H1 (cell line): ENCODE measurements at regions not wholly inside any gene's neighbourhood (a gene's known extent, or its start where the extent isn't known, plus 50 kb on each side); places are given as distances from the start of the nearest gene placed in this dataset.

Experiments
- CTCF ChIA-PET: fragments of 300-600 bp; sonication (Branson Sonifier 250); formaldehyde crosslinking; loops from one replicate; lab custom pipeline; 2021; ENCODE audit not compliant: partially characterized antibody; lab: Charles Lee
- POLR2A ChIA-PET: fragments of 300-600 bp; sonication (Branson Sonifier 250); formaldehyde crosslinking; loops from one replicate; lab custom pipeline; 2021; ENCODE audit warnings: inconsistent platforms; ENCODE audit not compliant: partially characterized antibody; lab: Charles Lee
- DNase-seq, 2 experiments: peaks; one replicate each; pipeline versions ENCODE4 v3.0.0 to v3.0.0-alpha.2; 2010 to 2022; ENCODE audit warnings: low spot score in 2 of 2, low read depth in 1 of 2, mixed read lengths in 1 of 2
- FAIRE-seq: peaks from 2 replicates; lab custom pipeline; 2011; peaks lifted over from hg19 to GRCh38; lab: Jason Lieb, UNC
- H2AFZ ChIP-seq: 2 replicates; pipeline ENCODE4 v1.8.1; 2012; ENCODE audit warnings: low read length, inconsistent platforms
- H2AK5ac ChIP-seq: 2 replicates; pipeline ENCODE4 v1.6.1; 2013; ENCODE audit warnings: low read depth, low read length
- H2BK120ac ChIP-seq: replicated peaks from 2 replicates; pipeline ENCODE3; 2013; ENCODE audit warnings: low read depth, low read length, inconsistent platforms
- H2BK12ac ChIP-seq: 2 replicates; pipeline ENCODE4 v1.6.1; 2013; ENCODE audit warnings: low read depth, low read length
- H2BK15ac ChIP-seq: 2 replicates; pipeline ENCODE4 v1.6.1; 2013; ENCODE audit warnings: low read length
- H2BK20ac ChIP-seq: 2 replicates; pipeline ENCODE4 v1.6.1; 2013; ENCODE audit warnings: low read length
- H2BK5ac ChIP-seq: 2 replicates; pipeline ENCODE4 v1.6.1; 2013; ENCODE audit warnings: low read depth, low read length
- H3K14ac ChIP-seq: 2 replicates; pipeline ENCODE4 v1.6.1; 2013; ENCODE audit warnings: inconsistent platforms; ENCODE audit not compliant: insufficient read length
- H3K18ac ChIP-seq: 2 replicates; pipeline ENCODE4 v1.6.1; 2013; ENCODE audit warnings: low read length; ENCODE audit errors: extremely low read depth
- H3K23ac ChIP-seq: 2 replicates; pipeline ENCODE4 v1.6.1; 2013; ENCODE audit warnings: inconsistent platforms; ENCODE audit not compliant: insufficient read length
- H3K23me2 ChIP-seq: 2 replicates; pipeline ENCODE4 v1.6.1; 2013; ENCODE audit warnings: low read depth, low read length
- H3K27ac ChIP-seq: 2 replicates; pipeline ENCODE4 v1.6.1; 2011; ENCODE audit warnings: low read depth, low read length, inconsistent platforms
- H3K27me3 ChIP-seq, 4 experiments: replicated peaks in 1 of 4; 1 replicate in 1 of 4; 2 replicates in 3 of 4; pipeline versions ENCODE4 v1.6.1 to v1.8.1; 2011 to 2013; ENCODE audit warnings: low read length in 3 of 4, mild to moderate bottlenecking in 3 of 4, inconsistent platforms in 2 of 4, mixed read lengths in 2 of 4, moderate library complexity in 1 of 4; ENCODE audit not compliant: control insufficient read depth in 3 of 4, insufficient read depth in 3 of 4; ENCODE audit errors: extremely low read depth in 1 of 4
- H3K36me3 ChIP-seq, 4 experiments: 2 replicates each; pipeline versions ENCODE4 v1.6.1 to v1.8.1; 2011 to 2013; ENCODE audit warnings: mild to moderate bottlenecking in 4 of 4, low read length in 3 of 4, moderate library complexity in 2 of 4, control low read depth in 1 of 4, inconsistent platforms in 1 of 4; ENCODE audit not compliant: insufficient read depth in 4 of 4, control insufficient read depth in 2 of 4
- H3K4ac ChIP-seq: replicated peaks from 2 replicates; pipeline ENCODE3; 2013; ENCODE audit warnings: low read length, low read depth, mixed read lengths, inconsistent platforms; ENCODE audit not compliant: insufficient read length
- H3K4me1 ChIP-seq, 4 experiments: replicated peaks in 1 of 4; 1 replicate in 1 of 4; 2 replicates in 3 of 4; pipeline versions ENCODE4 v1.6.1 to v1.8.1; 2011 to 2013; ENCODE audit warnings: low read length in 3 of 4, inconsistent platforms in 2 of 4, mixed read lengths in 1 of 4; ENCODE audit not compliant: insufficient read depth in 4 of 4, control insufficient read depth in 3 of 4
- H3K4me2 ChIP-seq, 2 experiments: 2 replicates each; pipeline versions ENCODE4 v1.6.1 to v1.8.1; 2011 to 2013; ENCODE audit warnings: low read depth in 2 of 2, low read length in 2 of 2, control low read depth in 1 of 2, inconsistent platforms in 1 of 2, mild to moderate bottlenecking in 1 of 2; ENCODE audit not compliant: insufficient read depth in 1 of 2
- H3K4me3 ChIP-seq, 4 experiments: fragments of 200-600, 300-600 bp in 1 of 4; sonication (generic), shearing (Covaris generic), sonication (Bioruptor Twin) in 1 of 4; 2 replicates each; pipeline versions ENCODE4 v1.5.1 to v1.8.1; 2011 to 2016; ENCODE audit warnings: low read length in 4 of 4, low read depth in 3 of 4, control low read depth in 2 of 4, inconsistent platforms in 2 of 4, mild to moderate bottlenecking in 2 of 4, mixed read lengths in 1 of 4, moderate library complexity in 1 of 4; ENCODE audit not compliant: insufficient read depth in 2 of 4; ENCODE audit errors: extremely low read depth in 1 of 4
- H3K56ac ChIP-seq: replicated peaks from 2 replicates; pipeline ENCODE3; 2013; ENCODE audit warnings: low read depth, mild to moderate bottlenecking, mixed read lengths, low read length, inconsistent platforms; ENCODE audit not compliant: insufficient read length
- H3K79me1 ChIP-seq: 2 replicates; pipeline ENCODE4 v1.6.1; 2013; ENCODE audit warnings: low read depth, low read length, control low read depth
- H3K79me2 ChIP-seq, 2 experiments: 2 replicates each; pipeline versions ENCODE4 v1.6.1 to v1.8.1; 2012 to 2013; ENCODE audit warnings: low read length in 2 of 2, mild to moderate bottlenecking in 2 of 2, inconsistent platforms in 1 of 2; ENCODE audit not compliant: insufficient read depth in 2 of 2, control insufficient read depth in 1 of 2
- H3K9ac ChIP-seq, 4 experiments: replicated peaks in 1 of 4; 1 replicate in 1 of 4; 2 replicates in 3 of 4; pipeline versions ENCODE4 v1.6.1 to v1.8.1; 2011 to 2013; ENCODE audit warnings: low read depth in 3 of 4, low read length in 3 of 4, control low read depth in 2 of 4, mild to moderate bottlenecking in 2 of 4, moderate library complexity in 2 of 4, inconsistent platforms in 1 of 4; ENCODE audit errors: extremely low read depth in 1 of 4
- H3K9me3 ChIP-seq, 2 experiments: 2 replicates each; pipeline versions ENCODE4 v1.6.1 to v1.8.1; 2012 to 2013; ENCODE audit warnings: mild to moderate bottlenecking in 2 of 2, moderate library complexity in 2 of 2, control low read depth in 1 of 2, inconsistent platforms in 1 of 2, low read depth in 1 of 2, low read length in 1 of 2, mixed read lengths in 1 of 2; ENCODE audit not compliant: insufficient read depth in 2 of 2
- H4K20me1 ChIP-seq, 2 experiments: replicated peaks in 1 of 2; 2 replicates each; pipeline versions ENCODE3 to v1.8.1; 2011 to 2013; ENCODE audit warnings: inconsistent platforms in 2 of 2, low read length in 2 of 2, mild to moderate bottlenecking in 1 of 2; ENCODE audit not compliant: insufficient read depth in 2 of 2, control insufficient read depth in 1 of 2
- H4K5ac ChIP-seq: 2 replicates; pipeline ENCODE4 v1.6.1; 2013; ENCODE audit warnings: low read length, low read depth, mixed read lengths, inconsistent platforms; ENCODE audit not compliant: insufficient read length
- H4K8ac ChIP-seq: 2 replicates; pipeline ENCODE4 v1.8.0; 2013; ENCODE audit warnings: mild to moderate bottlenecking, moderate library complexity, low read length, inconsistent platforms; ENCODE audit not compliant: insufficient read depth; ENCODE audit errors: extremely low read depth
- H4K91ac ChIP-seq: replicated peaks from 2 replicates; pipeline ENCODE3; 2013; ENCODE audit warnings: low read length, mixed read lengths, inconsistent platforms; ENCODE audit not compliant: insufficient read length
- BACH1 ChIP-seq: IDR thresholded peaks from 2 replicates; pipeline ENCODE4 v1.6.1; 2012; ENCODE audit warnings: low read length, improper control_type of control experiment
- BCL11A ChIP-seq, 2 experiments: IDR thresholded peaks; one replicate each; pipeline ENCODE4 v1.6.1; 2011; ENCODE audit warnings: low read depth in 2 of 2, low read length in 2 of 2, mild to moderate bottlenecking in 2 of 2
- CBX5 ChIP-seq: fragments of 300-800, 300-1000 bp; sonication (generic); IDR thresholded peaks from 2 replicates; pipeline ENCODE4 v1.7.1; 2016; ENCODE audit warnings: antibody characterized with exemption, low read length, low read depth
- GTF2F1 ChIP-seq: IDR thresholded peaks from 2 replicates; pipeline ENCODE4 v1.6.1; 2012; ENCODE audit warnings: low read depth, low read length, improper control_type of control experiment, borderline replicate concordance
- HDAC2 ChIP-seq, 2 experiments: fragments of 300-600 bp in 1 of 2; sonication (generic) in 1 of 2; IDR thresholded peaks; 2 replicates each; pipeline ENCODE4 v1.6.1; 2011 to 2012; ENCODE audit warnings: low read depth in 2 of 2, low read length in 2 of 2, mild to moderate bottlenecking in 2 of 2, moderate library complexity in 2 of 2, borderline replicate concordance in 1 of 2, inconsistent platforms in 1 of 2
- JUN ChIP-seq: IDR thresholded peaks from 2 replicates; pipeline ENCODE4 v1.6.1; 2011; ENCODE audit warnings: low read depth, mild to moderate bottlenecking, improper control_type of control experiment, low read length
- POU5F1 ChIP-seq: IDR thresholded peaks from 2 replicates; pipeline ENCODE4 v1.6.1; 2011; ENCODE audit warnings: low read depth, mild to moderate bottlenecking, low read length, moderate library complexity
- SP1 ChIP-seq: IDR thresholded peaks from 2 replicates; pipeline ENCODE4 v1.6.1; 2011; ENCODE audit warnings: low read depth, low read length
- TAF7 ChIP-seq: optimal IDR thresholded peaks from 2 replicates; pipeline ENCODE3; 2011; ENCODE audit warnings: low read depth, mild to moderate bottlenecking, inconsistent platforms, low read length, moderate library complexity, borderline replicate concordance
- USF2 ChIP-seq: IDR thresholded peaks from 2 replicates; pipeline ENCODE4 v1.6.1; 2011; ENCODE audit warnings: low read length, improper control_type of control experiment
- WGBS, 2 experiments: shearing (Covaris generic) in 1 of 2; methylation state at CpG; one replicate each; pipeline versions ENCODE4 v1.1.6 to v1.1.7; 2013 to 2015; ENCODE audit warnings: low lambda C conversion rate in 2 of 2, mixed read lengths in 2 of 2, inconsistent platforms in 1 of 2, low coverage in 1 of 2, missing lambda C conversion rate in 1 of 2; ENCODE audit not compliant: insufficient replicate concordance in 2 of 2, insufficient coverage in 1 of 2, insufficient read length in 1 of 2; ENCODE audit errors: extremely low coverage in 1 of 2, missing lambda C conversion rate in 1 of 2; 5-methylcytosine and 5-hydroxymethylcytosine counted together
- TF ChIP-seq, protein P1 (sequence below), 3 experiments: IDR thresholded peaks; 1 replicate in 2 of 3; 2 replicates in 1 of 3; pipeline versions ENCODE4 v1.5.1 to v1.6.1; 2011; ENCODE audit warnings: low read length in 3 of 3, mild to moderate bottlenecking in 3 of 3, inconsistent platforms in 2 of 3, low read depth in 1 of 3, moderate library complexity in 1 of 3; ENCODE audit not compliant: insufficient read depth in 1 of 3; ENCODE audit errors: control extremely low read depth in 1 of 3

DNA sequence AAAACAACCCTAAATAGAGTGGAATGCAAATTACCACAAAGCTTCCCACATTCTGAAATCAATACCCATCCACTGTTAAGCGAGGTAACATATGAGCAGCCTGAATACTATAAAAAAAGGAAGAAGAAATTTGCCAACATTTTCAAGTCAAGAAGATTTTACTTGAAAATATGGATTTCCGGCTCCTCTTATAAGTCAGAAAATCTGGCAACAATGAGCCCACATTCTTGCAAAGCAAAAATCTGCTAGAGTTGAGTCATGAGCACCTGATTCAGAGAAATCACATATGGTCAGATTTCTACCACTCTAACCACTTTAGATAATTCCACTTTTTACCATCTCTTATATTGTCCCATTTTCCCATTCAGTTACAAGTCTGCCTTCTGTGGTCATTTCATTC, 395.7 kb downstream of the DTHD1 start:
- Histone ChIP-seq H2BK120ac (no peak overlapping the region), H3K79me1 (no peaks in the 10 kb centered on the region), H2AK5ac (no peak overlapping the region), H3K27ac (no peak overlapping the region), H3K56ac (no peak overlapping the region), H3K4me2 (no peak overlapping the region), H2AFZ (no peak overlapping the region), H3K18ac (no peak overlapping the region), H3K79me2 (no peaks in the 10 kb centered on the region), H4K20me1 (no peaks in the 10 kb centered on the region), H2BK20ac (no peak overlapping the region), H3K23ac (no peak overlapping the region), H4K91ac (no peak overlapping the region), H2BK12ac (no peak overlapping the region), H3K9ac (no peak overlapping the region), H4K8ac (no peak overlapping the region), H3K9me3 (no peaks in the 10 kb centered on the region), H3K14ac (no peak overlapping the region), H3K4me3 (no peak overlapping the region), H3K36me3 (no peaks in the 10 kb centered on the region), H3K23me2 (no peaks in the 10 kb centered on the region), H3K27me3 (no peaks in the 10 kb centered on the region), H3K4me1 (no peaks in the 10 kb centered on the region; a peak in 1 of 7 replicates), H4K5ac (no peak overlapping the region), H2BK15ac (no peak overlapping the region), H3K4ac (no peak overlapping the region), H2BK5ac (no peak overlapping the region)
- POLR2A ChIA-PET, result no interaction called here
- CTCF ChIA-PET, result no interaction called here
- no peak for FAIRE-seq
- WGBS, 2 experiments, result 87% methylated on average over 2 of the region's 2 CpGs; no CpG with 5 or more reads in 1 of the 2 experiments
- no peak for DNase-seq
- no peak for TF ChIP-seq HDAC2 (IDR thresholded peaks at IDR 0.05; ENCODE audit: borderline replicate concordance in 1 of 2, low read depth in 2 of 2, low read length in 2 of 2)
- TF ChIP-seq, protein P1, sequence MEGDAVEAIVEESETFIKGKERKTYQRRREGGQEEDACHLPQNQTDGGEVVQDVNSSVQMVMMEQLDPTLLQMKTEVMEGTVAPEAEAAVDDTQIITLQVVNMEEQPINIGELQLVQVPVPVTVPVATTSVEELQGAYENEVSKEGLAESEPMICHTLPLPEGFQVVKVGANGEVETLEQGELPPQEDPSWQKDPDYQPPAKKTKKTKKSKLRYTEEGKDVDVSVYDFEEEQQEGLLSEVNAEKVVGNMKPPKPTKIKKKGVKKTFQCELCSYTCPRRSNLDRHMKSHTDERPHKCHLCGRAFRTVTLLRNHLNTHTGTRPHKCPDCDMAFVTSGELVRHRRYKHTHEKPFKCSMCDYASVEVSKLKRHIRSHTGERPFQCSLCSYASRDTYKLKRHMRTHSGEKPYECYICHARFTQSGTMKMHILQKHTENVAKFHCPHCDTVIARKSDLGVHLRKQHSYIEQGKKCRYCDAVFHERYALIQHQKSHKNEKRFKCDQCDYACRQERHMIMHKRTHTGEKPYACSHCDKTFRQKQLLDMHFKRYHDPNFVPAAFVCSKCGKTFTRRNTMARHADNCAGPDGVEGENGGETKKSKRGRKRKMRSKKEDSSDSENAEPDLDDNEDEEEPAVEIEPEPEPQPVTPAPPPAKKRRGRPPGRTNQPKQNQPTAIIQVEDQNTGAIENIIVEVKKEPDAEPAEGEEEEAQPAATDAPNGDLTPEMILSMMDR (IDR thresholded peaks at IDR 0.05; ENCODE audit: control extremely low read depth in 1 of 3, insufficient read depth in 1 of 3, low read depth in 1 of 3, low read length in 3 of 3), result no peak
- TF ChIP-seq SP1, result no peak
- no peak for TF ChIP-seq POU5F1
- no peak for TF ChIP-seq BACH1
- no peak for TF ChIP-seq GTF2F1
- no peak for TF ChIP-seq TAF7
- TF ChIP-seq JUN, result no peak
- TF ChIP-seq CBX5, result no peak
- no peak for TF ChIP-seq USF2
- no peak for TF ChIP-seq BCL11A (IDR thresholded peaks at IDR 0.05; ENCODE audit: low read depth in 2 of 2, low read length in 2 of 2)
